ENCODE measurements at regions not wholly inside any gene's neighbourhood (a gene's known extent, or its start where the extent isn't known, plus 50 kb on each side); places are given as distances from the start of the nearest gene placed in this dataset.

DNA sequence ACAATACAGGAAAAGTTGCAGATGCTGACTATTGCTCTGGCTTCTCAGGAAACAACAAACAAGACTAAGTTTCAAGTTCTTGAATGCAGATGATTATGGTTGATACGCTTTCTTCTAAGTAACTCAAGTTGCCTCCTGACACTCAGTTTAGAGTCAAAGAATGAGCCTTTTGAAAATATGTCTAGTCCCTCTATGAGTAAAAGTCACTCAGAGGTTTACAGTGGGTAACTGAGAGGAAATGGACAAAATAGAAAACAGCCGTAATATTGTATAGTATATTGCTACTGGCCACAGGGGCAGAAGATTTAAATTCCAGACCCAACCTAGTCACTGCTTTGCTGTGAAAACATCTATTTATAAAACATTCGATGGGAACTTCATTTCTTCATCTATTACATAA, 280.0 kb upstream of the ID4 start:
- Histone ChIP-seq H3K27ac (no peak overlapping the region), H3K36me3 (ENCODE audit: control insufficient read depth, insufficient read depth, low read length) (no peaks in the 10 kb centered on the region), H2AFZ (no peak overlapping the region), H3K27me3 (ENCODE audit: control insufficient read depth, insufficient read depth, low read length) (no peaks in the 10 kb centered on the region), H3K9me3 (ENCODE audit: control insufficient read depth, low read length) (no peaks in the 10 kb centered on the region), H3K4me2 (ENCODE audit: low read length) (no peak overlapping the region), H3K4me1 (peaks cover 6% of the 10 kb centered on the region), H3K9ac (no peak overlapping the region), H3K79me2 (no peaks in the 10 kb centered on the region), H3K4me3 (ENCODE audit: low read depth, low read length) (no peak overlapping the region)
- TF ChIP-seq, protein P1, sequence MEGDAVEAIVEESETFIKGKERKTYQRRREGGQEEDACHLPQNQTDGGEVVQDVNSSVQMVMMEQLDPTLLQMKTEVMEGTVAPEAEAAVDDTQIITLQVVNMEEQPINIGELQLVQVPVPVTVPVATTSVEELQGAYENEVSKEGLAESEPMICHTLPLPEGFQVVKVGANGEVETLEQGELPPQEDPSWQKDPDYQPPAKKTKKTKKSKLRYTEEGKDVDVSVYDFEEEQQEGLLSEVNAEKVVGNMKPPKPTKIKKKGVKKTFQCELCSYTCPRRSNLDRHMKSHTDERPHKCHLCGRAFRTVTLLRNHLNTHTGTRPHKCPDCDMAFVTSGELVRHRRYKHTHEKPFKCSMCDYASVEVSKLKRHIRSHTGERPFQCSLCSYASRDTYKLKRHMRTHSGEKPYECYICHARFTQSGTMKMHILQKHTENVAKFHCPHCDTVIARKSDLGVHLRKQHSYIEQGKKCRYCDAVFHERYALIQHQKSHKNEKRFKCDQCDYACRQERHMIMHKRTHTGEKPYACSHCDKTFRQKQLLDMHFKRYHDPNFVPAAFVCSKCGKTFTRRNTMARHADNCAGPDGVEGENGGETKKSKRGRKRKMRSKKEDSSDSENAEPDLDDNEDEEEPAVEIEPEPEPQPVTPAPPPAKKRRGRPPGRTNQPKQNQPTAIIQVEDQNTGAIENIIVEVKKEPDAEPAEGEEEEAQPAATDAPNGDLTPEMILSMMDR (IDR thresholded peaks at IDR 0.05) = no peak

DNA sequence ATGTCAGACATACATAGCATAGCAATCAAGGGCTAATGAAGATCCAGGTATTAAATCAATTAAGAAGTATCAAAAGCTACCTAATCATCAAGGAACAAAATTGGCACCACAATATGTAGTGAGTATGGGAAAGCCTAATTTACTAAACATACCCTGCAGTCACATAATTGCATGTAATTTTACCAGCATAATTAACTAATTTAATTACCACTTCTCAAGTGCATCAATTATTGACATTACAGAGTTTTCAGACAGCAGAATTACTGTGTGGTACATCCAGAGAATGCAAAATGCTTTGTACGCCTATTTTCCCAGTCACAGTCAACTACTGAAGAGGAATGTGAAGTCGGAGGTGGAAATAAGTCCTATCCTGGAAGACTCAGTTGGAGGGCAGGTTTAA, 279.0 kb upstream of the ID4 start:
- H3K4me2 ChIP-seq (ENCODE audit: low read length) = no peak overlapping the region
- TF ChIP-seq, protein P1 (IDR thresholded peaks at IDR 0.05) = no peak
- no peaks in the 10 kb centered on the region for H3K79me2 ChIP-seq
- H2AFZ ChIP-seq = no peak overlapping the region
- no peaks in the 10 kb centered on the region for H3K27me3 ChIP-seq (ENCODE audit: control insufficient read depth, insufficient read depth, low read length)
- H3K4me3 ChIP-seq (ENCODE audit: low read depth, low read length) = no peak overlapping the region
- no peak overlapping the region for H3K9ac ChIP-seq
- peaks cover 6% of the 10 kb centered on the region for H3K4me1 ChIP-seq
- no peaks in the 10 kb centered on the region for H3K9me3 ChIP-seq (ENCODE audit: control insufficient read depth, low read length)
- no peaks in the 10 kb centered on the region for H3K36me3 ChIP-seq (ENCODE audit: control insufficient read depth, insufficient read depth, low read length)
- no peak overlapping the region for H3K27ac ChIP-seq

- no peak overlapping the region for H3K4me2 ChIP-seq (ENCODE audit: low read length)
- TF ChIP-seq, protein P1 (IDR thresholded peaks at IDR 0.05) = no peak
These were observed 278.2 kb upstream of the ID4 start for GRCh38 chr6:19558934-19559333.

GRCh38 chr6:19562468-19562867, 274.7 kb upstream of the ID4 start:
- TF ChIP-seq, protein P1 (IDR thresholded peaks at IDR 0.05) = no peak
- Histone ChIP-seq H3K4me3 (ENCODE audit: low read depth, low read length) (no peak overlapping the region), H3K36me3 (ENCODE audit: control insufficient read depth, insufficient read depth, low read length) (no peaks in the 10 kb centered on the region), H2AFZ (no peak overlapping the region), H3K79me2 (no peaks in the 10 kb centered on the region), H3K4me1 (no peaks in the 10 kb centered on the region), H3K27ac (no peak overlapping the region), H3K9ac (no peak overlapping the region), H3K9me3 (ENCODE audit: control insufficient read depth, low read length) (no peaks in the 10 kb centered on the region), H3K4me2 (ENCODE audit: low read length) (no peak overlapping the region), H3K27me3 (ENCODE audit: control insufficient read depth, insufficient read depth, low read length) (no peaks in the 10 kb centered on the region)

More at GRCh38 chr6:19558934-19559333, 278.2 kb upstream of the ID4 start:
- H3K9ac ChIP-seq = no peak overlapping the region
- H2AFZ ChIP-seq = no peak overlapping the region
- H3K4me3 ChIP-seq (ENCODE audit: low read depth, low read length) = no peak overlapping the region
- H3K79me2 ChIP-seq = no peaks in the 10 kb centered on the region
- no peaks in the 10 kb centered on the region for H3K27me3 ChIP-seq (ENCODE audit: control insufficient read depth, insufficient read depth, low read length)
- no peaks in the 10 kb centered on the region for H3K36me3 ChIP-seq (ENCODE audit: control insufficient read depth, insufficient read depth, low read length)
- no peak overlapping the region for H3K27ac ChIP-seq
- H3K4me1 ChIP-seq = peaks cover 6% of the 10 kb centered on the region
- H3K9me3 ChIP-seq (ENCODE audit: control insufficient read depth, low read length) = no peaks in the 10 kb centered on the region

DNA sequence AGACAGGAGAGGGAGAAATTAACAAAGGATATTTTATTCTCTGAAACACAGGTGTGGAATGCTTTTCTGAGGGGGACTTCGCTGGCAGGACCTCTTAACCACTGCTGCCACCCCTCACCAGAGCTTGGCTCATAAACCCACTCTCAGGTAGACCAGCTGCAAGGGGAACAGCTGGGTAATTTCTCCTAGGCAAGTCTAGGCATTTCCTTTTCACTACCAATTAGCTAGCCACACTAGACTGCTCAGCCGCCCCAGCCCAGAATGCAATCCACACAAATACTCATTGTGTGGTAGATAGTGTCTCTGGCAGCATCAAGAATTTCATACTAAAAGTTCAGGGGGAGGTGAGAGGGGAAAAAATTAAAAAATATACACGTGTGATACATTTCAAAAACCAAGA, 267.6 kb upstream of the ID4 start:
- H3K36me3 ChIP-seq (ENCODE audit: control insufficient read depth, insufficient read depth, low read length) = no peaks in the 10 kb centered on the region
- TF ChIP-seq, protein P1 (IDR thresholded peaks at IDR 0.05) = no peak
- no peaks in the 10 kb centered on the region for H3K4me1 ChIP-seq
- no peak overlapping the region for H3K4me3 ChIP-seq (ENCODE audit: low read depth, low read length)
- no peaks in the 10 kb centered on the region for H3K27me3 ChIP-seq (ENCODE audit: control insufficient read depth, insufficient read depth, low read length)
- H3K27ac ChIP-seq = no peak overlapping the region
- H3K9me3 ChIP-seq (ENCODE audit: control insufficient read depth, low read length) = no peaks in the 10 kb centered on the region
- no peak overlapping the region for H2AFZ ChIP-seq
- no peak overlapping the region for H3K4me2 ChIP-seq (ENCODE audit: low read length)
- H3K79me2 ChIP-seq = no peaks in the 10 kb centered on the region
- no peak overlapping the region for H3K9ac ChIP-seq

All from parathyroid adenoma (tissue), 2 donors.